Activated CD4-positive, alpha-beta memory T cell treated with anti-CD3 and anti-CD28 coated beads, Interleukin-2, amount 10 ng/mL, durations not matched to agents 7 days and 5 days (primary cell): ENCODE measurements at regions not wholly inside any gene's neighbourhood (a gene's known extent, or its start where the extent isn't known, plus 50 kb on each side); places are given as distances from the start of the nearest gene placed in this dataset.
"Not testable (repeated sequence)": the region's sequence is repeated elsewhere in the genome, so short reads cannot be mapped to it uniquely, and the experiment has no call there.

ENCODE experiments used
- CTCF ChIA-PET: fragments of 350-600 bp; sonication (Branson Sonifier 250); formaldehyde crosslinking; loops from one replicate; lab custom pipeline; 2021; ENCODE audit warnings: antibody characterized with exemption, inconsistent platforms; lab: Charles Lee
- POLR2A ChIA-PET: fragments of 350-600 bp; sonication (Branson Sonifier 250); formaldehyde crosslinking; loops from one replicate; lab custom pipeline; 2021; ENCODE audit warnings: antibody characterized with exemption; lab: Charles Lee
- DNase-seq: peaks from one replicate; pipeline ENCODE4 v3.0.0-alpha.2; 2020
- H3K27ac Mint-ChIP-seq: one replicate; pipeline ENCODE4 v1.8.0; 2021; ENCODE audit warnings: mild to moderate bottlenecking, mixed read lengths
- H3K27me3 Mint-ChIP-seq: one replicate; pipeline ENCODE4 v1.8.0; 2021; ENCODE audit warnings: mixed read lengths
- H3K36me3 Mint-ChIP-seq: one replicate; pipeline ENCODE4 v1.8.0; 2021; ENCODE audit warnings: low read depth, mixed read lengths
- H3K4me1 Mint-ChIP-seq: one replicate; pipeline ENCODE4 v1.8.0; 2021; ENCODE audit warnings: mixed read lengths
- H3K4me3 Mint-ChIP-seq: one replicate; pipeline ENCODE4 v1.8.0; 2021; ENCODE audit warnings: mild to moderate bottlenecking, mixed read lengths
- H3K9me3 Mint-ChIP-seq: one replicate; pipeline ENCODE4 v1.8.0; 2021; ENCODE audit warnings: mixed read lengths

DNA sequence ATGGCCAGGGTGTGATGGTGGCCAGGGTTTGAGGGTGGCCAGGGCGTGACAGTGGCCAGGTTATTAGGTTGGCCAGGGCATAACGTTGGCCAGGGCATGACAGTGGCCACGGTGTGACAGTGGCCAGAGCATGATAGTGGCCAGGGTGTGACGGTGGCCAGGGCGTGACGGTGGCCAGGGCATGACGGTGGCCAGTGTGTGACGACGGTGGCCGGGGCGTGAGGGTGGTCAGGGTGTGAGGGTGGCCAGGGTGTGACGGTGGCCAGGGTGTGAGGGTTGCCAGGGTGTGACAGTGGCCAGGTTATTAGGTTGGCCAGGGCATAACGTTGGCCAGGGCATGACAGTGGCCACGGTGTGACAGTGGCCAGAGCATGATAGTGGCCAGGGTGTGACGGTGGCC lies 642.8 kb downstream of the TBC1D22A start:
- DNase-seq, POLR2A ChIA-PET: not testable (repeated sequence)

DNA sequence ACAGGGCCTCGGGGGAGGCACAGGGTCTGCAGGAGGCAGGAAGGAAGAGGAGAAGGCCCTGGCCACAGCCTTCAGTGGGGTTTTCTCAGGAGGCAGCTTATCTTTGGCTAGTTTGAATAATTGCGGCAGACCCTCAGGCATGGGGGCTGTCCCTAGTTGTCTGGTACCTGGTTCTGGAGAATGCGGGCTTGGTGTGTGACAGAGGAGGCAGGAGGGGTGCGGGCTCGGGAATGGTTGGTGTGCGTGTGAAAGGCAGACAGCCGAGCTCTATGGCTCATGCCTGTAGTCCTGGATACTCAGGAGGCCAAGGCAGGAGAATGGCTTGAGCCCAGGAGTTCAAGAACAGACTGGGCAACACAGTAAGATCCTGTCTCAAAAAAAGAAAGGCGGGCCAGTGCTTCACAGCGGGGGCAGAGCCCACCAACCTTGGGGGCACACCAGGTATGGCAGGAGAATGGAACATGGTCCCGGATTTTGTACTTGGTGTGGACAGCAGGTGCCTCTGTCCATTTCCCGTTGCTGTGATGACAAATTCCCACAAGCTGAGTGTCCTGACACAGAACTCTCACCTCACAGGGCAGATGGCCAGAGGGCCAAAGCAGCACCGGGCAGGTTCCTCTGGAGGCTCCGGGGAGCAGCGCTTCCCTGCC lies 640.6 kb downstream of the TBC1D22A start:
- CTCF ChIA-PET = no interaction called here

More for the DNA sequence above, 642.8 kb downstream of the TBC1D22A start:
- H3K36me3 Mint-ChIP-seq, CTCF ChIA-PET, H3K27me3 Mint-ChIP-seq, H3K27ac Mint-ChIP-seq, H3K4me1 Mint-ChIP-seq, H3K9me3 Mint-ChIP-seq, H3K4me3 Mint-ChIP-seq: not testable (repeated sequence)

DNA sequence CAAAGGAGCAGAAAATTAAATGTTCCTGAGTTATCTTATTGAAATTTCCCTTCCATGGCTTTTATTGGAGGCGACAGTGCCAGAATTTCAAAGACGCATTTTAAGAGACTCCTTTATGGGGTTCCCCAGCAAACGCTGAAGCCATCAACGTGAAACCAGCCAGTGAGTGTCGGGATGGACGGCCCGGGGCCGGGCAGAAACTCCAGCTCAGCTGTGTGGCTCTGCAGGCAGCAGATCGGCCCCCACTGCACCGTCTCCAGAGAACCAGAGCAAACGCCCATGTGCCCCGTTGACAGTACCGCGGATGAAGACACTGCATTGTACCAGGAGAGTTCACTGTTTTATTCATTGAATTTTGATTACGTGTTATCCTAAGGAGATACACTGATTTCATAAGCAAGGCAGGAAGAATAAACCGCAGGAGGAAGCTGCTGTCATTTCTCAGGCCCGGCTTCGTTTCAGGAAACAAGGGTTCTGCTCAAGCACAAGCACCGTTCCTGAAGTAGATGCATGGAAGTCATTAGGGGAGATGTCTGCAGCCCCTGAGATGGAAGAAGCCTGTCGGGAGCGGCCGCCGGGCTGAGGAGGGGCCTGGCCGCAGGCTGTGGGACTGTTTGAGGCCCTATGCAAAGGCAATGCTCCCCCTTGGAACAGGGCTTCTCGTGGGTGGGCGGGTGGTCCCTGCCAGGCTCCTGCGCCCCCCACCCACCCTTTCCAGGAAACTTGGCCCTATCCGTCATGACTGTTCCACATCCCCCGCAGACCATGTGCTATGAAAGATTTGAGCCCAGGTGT lies 639.7 kb downstream of the TBC1D22A start:
- Mint-ChIP-seq H3K27ac (no peak overlapping the region), H3K36me3 (no peaks in the 10 kb centered on the region), H3K27me3 (no peaks in the 10 kb centered on the region), H3K4me3 (no peak overlapping the region), H3K4me1 (no peaks in the 10 kb centered on the region), H3K9me3 (no peaks in the 10 kb centered on the region)
- DNase-seq = no peak
- ChIA-PET POLR2A (no interaction called here), CTCF (no interaction called here)

More for the DNA sequence above, 640.6 kb downstream of the TBC1D22A start:
- DNase-seq = no peak
- H3K27me3 Mint-ChIP-seq = no peaks in the 10 kb centered on the region
- H3K4me3 Mint-ChIP-seq = no peak overlapping the region
- no peaks in the 10 kb centered on the region for H3K9me3 Mint-ChIP-seq
- H3K36me3 Mint-ChIP-seq = no peaks in the 10 kb centered on the region
- POLR2A ChIA-PET = no interaction called here
- H3K27ac Mint-ChIP-seq = no peak overlapping the region
- H3K4me1 Mint-ChIP-seq = no peaks in the 10 kb centered on the region

DNA sequence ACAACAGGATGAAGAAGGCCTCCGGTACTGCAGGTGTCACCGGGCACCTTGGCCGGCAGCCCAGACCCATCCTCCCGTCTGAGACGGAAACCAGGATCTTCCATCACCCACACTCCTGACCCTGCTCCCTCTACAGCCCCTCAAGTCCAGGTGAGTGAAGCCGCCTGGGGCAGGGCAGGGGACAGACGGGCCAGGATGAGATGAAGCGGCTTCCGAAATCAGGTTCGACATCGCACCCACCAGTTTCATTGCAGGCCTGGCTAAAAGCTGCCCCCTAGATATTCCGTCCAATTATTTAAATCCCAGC lies 639.1 kb downstream of the TBC1D22A start:
- no peaks in the 10 kb centered on the region for H3K4me1 Mint-ChIP-seq
- H3K9me3 Mint-ChIP-seq = no peaks in the 10 kb centered on the region
- ChIA-PET POLR2A (no interaction called here), CTCF (no interaction called here)
- no peak overlapping the region for H3K4me3 Mint-ChIP-seq
- no peaks in the 10 kb centered on the region for H3K27me3 Mint-ChIP-seq
- no peaks in the 10 kb centered on the region for H3K36me3 Mint-ChIP-seq
- no peak overlapping the region for H3K27ac Mint-ChIP-seq
- DNase-seq = no peak

DNA sequence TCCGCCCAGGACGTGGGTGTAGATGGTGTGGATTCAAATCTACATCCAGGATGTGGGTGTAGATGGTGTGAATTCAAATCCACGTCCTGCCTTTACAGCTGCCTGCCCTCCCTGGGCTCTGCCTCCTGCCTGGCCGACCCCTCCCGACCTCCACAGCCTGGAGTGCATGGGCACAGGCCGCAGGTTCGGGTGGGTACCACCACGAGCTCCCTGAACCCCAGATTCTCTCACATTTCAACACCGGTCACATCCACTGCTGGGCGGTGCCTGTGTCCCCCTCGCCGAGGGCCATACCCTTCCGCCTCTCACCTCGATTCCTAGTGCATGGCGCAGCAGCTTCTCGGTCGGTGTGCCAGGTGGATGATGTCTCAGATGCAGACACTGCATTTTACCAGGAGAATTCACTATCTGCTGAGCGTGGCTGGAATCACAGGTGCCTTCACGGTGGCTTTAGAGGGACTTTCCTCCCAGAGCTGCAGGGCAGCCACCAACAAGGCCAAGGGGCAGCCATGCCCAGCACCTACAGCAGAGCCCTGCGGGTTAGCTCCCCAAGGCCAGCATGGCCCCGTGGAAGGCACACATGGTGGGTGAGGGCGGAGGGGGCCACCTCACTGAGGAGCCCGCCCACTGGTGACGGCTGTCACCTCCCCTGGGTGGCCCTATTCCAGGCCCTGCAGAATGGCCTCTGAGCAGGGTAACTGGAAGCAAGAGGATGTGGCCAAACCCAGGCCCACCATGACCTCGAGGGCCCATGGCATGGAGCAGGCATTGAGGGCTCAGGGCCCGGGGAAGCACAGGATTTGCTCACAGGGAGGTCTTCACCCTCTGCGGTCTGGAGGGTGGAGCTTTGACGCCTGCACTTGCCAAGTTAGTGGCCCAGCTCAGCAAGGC lies 638.5 kb downstream of the TBC1D22A start:
- H3K4me1 Mint-ChIP-seq = no peaks in the 10 kb centered on the region
- no peaks in the 10 kb centered on the region for H3K36me3 Mint-ChIP-seq
- H3K4me3 Mint-ChIP-seq = no peak overlapping the region
- DNase-seq = no peak
- no peaks in the 10 kb centered on the region for H3K9me3 Mint-ChIP-seq
- H3K27ac Mint-ChIP-seq = no peak overlapping the region
- ChIA-PET CTCF (no interaction called here), POLR2A (no interaction called here)
- no peaks in the 10 kb centered on the region for H3K27me3 Mint-ChIP-seq

DNA sequence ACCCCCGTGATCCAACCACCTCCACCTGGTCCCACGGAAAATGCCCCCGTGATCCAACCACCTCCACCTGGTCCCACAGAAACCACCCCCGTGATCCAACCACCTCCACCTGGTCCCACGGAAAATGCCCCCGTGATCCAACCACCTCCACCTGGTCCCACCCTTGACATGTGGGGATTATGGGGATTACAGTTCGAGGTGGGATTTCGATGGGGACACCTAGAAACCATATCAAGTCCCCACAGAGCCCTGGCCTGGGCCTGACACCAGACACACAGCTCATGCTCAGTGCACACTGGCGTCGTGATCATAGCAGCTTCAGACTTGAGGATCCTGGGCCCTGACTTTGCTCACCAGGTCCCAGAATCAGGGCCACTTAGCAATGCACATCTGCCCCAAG lies 637.7 kb downstream of the TBC1D22A start:
- H3K36me3 Mint-ChIP-seq, POLR2A ChIA-PET, CTCF ChIA-PET, H3K27me3 Mint-ChIP-seq, H3K4me1 Mint-ChIP-seq, H3K9me3 Mint-ChIP-seq, H3K4me3 Mint-ChIP-seq, DNase-seq, H3K27ac Mint-ChIP-seq: not testable (repeated sequence)

DNA sequence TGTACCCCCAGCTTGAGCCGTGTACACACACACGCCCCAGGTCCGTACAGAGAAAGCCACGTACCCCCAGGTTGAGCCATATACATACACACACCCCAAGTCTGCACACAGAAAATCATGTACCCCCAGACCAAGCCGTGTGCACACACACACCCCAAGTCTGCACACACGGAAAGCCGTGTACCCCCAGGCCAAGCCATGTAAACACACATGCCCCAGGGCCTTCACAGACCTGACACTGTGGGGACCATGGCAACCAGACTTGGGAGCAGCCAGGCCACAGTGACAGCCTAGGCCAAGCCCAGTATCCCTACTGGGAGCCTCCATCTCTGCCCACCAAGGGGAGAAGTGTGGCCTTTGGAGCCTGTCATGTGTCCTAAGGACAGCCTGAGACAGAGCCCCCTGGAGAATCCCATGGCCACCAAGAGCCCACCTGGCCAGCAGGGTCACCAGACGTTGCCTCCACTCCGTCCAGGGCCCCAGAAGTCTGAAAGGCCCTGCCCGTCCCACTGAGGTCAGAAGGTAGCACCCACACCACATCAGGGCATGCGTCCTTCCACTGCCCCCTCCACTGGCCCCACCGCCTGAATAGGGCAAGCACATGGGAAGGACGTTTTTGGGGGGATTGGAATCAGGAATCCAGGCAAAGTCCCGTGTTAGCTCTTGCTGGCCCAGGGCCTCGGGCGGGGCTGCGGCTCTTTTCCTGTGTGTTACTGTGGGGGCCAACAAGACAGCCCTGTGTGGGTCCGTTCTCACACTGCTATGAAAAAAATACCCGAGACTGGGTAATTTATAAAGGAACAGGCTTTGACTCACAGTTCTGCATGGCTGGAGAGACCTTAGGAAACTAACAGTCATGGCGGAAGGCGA lies 636.7 kb downstream of the TBC1D22A start:
- H3K9me3 Mint-ChIP-seq = no peaks in the 10 kb centered on the region
- H3K27me3 Mint-ChIP-seq = no peaks in the 10 kb centered on the region
- H3K4me1 Mint-ChIP-seq = no peaks in the 10 kb centered on the region
- CTCF ChIA-PET = no interaction called here
- H3K27ac Mint-ChIP-seq = no peak overlapping the region
- POLR2A ChIA-PET = no interaction called here
- no peak overlapping the region for H3K4me3 Mint-ChIP-seq
- H3K36me3 Mint-ChIP-seq = no peaks in the 10 kb centered on the region
- no peak for DNase-seq

DNA sequence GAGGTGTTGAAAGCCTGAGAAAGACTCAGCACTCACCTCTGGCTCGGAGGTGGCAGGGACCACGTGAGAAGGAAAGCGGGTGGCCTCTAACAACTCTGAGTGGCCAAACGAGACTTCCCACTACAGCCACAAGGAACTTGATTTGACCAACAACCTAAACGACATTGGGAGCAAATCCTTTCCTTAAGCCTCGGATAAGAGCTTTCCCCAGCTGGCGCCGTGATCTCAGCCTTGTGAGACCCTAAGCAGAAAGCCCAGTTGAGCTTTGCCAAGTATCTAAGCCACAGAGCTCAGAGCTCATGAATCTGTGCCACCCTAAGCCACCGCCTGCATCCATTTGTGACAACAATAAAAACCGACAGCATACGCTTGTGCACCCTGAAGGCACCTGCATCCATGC lies 636.0 kb downstream of the TBC1D22A start:
- Mint-ChIP-seq H3K4me1 (no peaks in the 10 kb centered on the region), H3K4me3 (no peak overlapping the region), H3K9me3 (no peaks in the 10 kb centered on the region), H3K27ac (no peak overlapping the region), H3K27me3 (no peaks in the 10 kb centered on the region), H3K36me3 (no peaks in the 10 kb centered on the region)
- ChIA-PET POLR2A (no interaction called here), CTCF (no interaction called here)
- DNase-seq = no peak

DNA sequence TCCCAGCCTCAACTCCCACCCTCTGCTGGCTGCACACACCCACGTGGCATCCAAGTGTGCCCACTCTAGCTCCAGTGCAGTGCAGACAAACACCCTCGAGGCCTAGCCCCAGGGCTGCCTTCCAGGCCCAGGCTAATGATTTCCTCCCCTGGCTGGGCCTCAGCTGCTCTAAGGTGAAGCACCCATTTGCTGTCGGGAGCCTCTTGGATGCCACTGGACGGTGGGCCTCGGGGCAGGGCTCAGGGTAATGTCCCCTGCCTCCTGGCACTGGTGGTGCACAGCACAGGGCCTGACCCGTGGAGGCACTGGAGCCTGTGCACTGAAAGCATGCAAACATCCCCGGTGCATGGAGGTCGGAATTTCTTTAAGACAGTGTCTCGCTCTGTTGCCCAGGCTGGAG lies 635.2 kb downstream of the TBC1D22A start:
- no peaks in the 10 kb centered on the region for H3K4me1 Mint-ChIP-seq
- no peaks in the 10 kb centered on the region for H3K27me3 Mint-ChIP-seq
- H3K36me3 Mint-ChIP-seq = no peaks in the 10 kb centered on the region
- H3K9me3 Mint-ChIP-seq = no peaks in the 10 kb centered on the region
- CTCF ChIA-PET = no interaction called here
- POLR2A ChIA-PET = no interaction called here
- no peak for DNase-seq
- H3K4me3 Mint-ChIP-seq = no peak overlapping the region
- H3K27ac Mint-ChIP-seq = no peak overlapping the region

DNA sequence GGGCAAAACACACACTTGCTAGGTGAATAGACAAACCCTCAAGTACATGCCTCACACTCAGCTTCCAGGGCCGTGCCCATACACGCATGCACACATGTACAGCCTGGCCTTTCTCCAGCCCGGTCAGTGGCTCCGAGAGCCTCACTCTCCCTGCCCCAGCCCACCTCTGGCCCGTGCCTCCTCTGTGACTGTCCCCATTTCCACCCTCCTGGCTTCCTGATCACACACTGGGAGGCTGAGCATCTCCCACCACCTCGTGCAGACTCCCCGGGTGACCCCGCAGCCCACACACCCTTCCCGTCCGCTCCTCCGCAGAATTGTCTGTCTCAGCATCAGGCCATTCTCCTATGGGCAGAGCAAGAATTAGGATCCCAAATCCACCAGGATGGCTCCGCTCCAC lies 634.1 kb downstream of the TBC1D22A start:
- H3K36me3 Mint-ChIP-seq = no peaks in the 10 kb centered on the region
- ChIA-PET POLR2A (no interaction called here), CTCF (no interaction called here)
- H3K4me3 Mint-ChIP-seq = no peak overlapping the region
- H3K27me3 Mint-ChIP-seq = no peaks in the 10 kb centered on the region
- DNase-seq = no peak
- no peak overlapping the region for H3K27ac Mint-ChIP-seq
- no peaks in the 10 kb centered on the region for H3K4me1 Mint-ChIP-seq
- no peaks in the 10 kb centered on the region for H3K9me3 Mint-ChIP-seq

DNA sequence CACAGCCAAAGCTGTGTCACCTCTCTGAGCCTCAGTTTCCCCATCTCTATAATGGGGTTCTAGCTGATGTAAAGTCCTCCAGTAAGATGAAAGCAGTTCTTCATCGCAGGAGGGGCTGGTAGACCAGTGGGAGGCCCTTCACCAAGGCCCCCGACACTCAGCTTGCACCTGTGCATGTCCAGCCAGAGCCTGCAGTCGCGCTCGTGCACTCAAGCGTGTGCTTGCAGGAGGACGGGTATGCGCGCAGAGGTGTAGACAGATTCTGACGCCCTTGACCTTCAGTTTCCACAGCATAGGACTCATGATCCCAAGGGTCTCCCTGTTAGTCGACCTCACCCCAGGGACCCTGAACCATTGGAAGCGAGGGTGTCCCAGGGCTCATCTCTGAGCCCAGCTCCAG lies 633.7 kb downstream of the TBC1D22A start:
- Mint-ChIP-seq H3K36me3 (no peaks in the 10 kb centered on the region), H3K9me3 (no peaks in the 10 kb centered on the region), H3K27me3 (no peaks in the 10 kb centered on the region), H3K4me1 (no peaks in the 10 kb centered on the region), H3K4me3 (no peak overlapping the region), H3K27ac (no peak overlapping the region)
- POLR2A ChIA-PET = no interaction called here
- DNase-seq = no peak
- CTCF ChIA-PET = no interaction called here

DNA sequence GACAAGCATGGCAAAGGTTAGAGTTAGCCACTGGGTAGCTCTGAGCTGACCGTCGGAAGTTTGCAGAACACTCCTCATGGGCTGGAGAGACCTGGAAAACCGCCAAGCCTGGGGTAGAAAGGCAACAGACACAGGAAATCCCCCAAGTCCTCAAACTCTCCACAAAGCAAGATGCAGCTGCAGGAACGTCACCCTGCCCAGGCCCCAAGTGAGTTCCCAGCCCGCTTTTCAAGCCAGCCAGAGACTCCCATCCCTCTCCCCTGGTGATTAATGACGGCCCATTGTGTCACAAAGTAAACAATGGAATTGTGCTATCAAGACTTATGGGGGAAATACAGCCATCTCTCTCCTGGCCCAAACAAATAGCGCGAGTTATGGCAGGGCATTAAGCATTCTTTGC lies 633.0 kb downstream of the TBC1D22A start:
- H3K9me3 Mint-ChIP-seq = no peaks in the 10 kb centered on the region
- ChIA-PET POLR2A (no interaction called here), CTCF (no interaction called here)
- H3K4me1 Mint-ChIP-seq = no peaks in the 10 kb centered on the region
- no peak overlapping the region for H3K27ac Mint-ChIP-seq
- no peaks in the 10 kb centered on the region for H3K36me3 Mint-ChIP-seq
- H3K27me3 Mint-ChIP-seq = no peaks in the 10 kb centered on the region
- no peak overlapping the region for H3K4me3 Mint-ChIP-seq
- DNase-seq = no peak
